AG08396 (cell line): ENCODE measurements at regions not wholly inside any gene's neighbourhood (a gene's known extent, or its start where the extent isn't known, plus 50 kb on each side); places are given as distances from the start of the nearest gene placed in this dataset.
"Not testable (repeated sequence)": the region's sequence is repeated elsewhere in the genome, so short reads cannot be mapped to it uniquely, and the experiment has no call there.

Source experiments
- DNase-seq: peaks from one replicate; pipeline ENCODE4 v3.0.0; 2012; ENCODE audit warnings: low spot score, mixed read lengths

GRCh38 chr1:79773385-79773784 is 766.9 kb upstream of the ADGRL4 start:
- no peak for DNase-seq

DNA sequence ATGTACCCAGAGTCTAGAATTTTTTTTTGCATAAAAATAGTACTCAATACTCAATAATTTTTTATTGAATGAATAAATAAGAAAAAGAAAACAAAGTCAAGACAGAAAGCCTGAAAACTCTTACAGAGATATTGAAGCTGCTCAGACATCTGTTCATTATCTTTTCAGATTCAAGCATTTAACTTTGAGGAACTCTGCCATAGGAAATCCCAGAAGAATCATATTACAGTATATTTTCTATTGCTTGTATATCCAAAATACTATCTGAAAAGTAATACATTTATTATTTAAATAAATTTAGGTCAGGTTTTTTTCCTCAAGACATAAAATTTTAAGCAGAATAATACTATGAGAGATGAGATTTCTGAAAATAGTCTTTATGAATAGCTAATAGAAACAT is 755.9 kb upstream of the ADGRL4 start:
- DNase-seq, result no peak

DNA sequence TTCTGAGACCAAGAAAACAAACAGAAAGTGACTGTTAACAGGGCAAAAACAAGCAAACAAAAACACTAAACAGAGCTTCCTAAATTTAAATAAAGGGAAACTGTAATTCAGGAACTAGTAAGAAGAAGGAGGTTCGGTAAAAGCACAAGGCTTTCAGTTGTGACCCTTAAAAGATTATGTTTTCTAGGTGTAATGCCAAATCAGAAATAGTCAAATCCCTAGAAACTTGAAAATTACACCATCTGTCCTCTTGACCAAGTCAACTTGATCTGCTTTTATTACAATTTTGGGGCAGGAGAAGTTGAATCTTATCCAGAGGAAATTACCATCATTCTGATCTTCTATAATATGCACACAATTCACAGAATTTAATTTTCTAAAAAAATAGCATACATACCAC is 754.0 kb upstream of the ADGRL4 start:
- no peak for DNase-seq

GRCh38 chr1:79749607-79750006 is 743.1 kb upstream of the ADGRL4 start:
- no peak for DNase-seq

GRCh38 chr1:79745929-79746328 is 739.4 kb upstream of the ADGRL4 start:
- no peak for DNase-seq

GRCh38 chr1:79744746-79745145 is 738.2 kb upstream of the ADGRL4 start:
- DNase-seq, result no peak

GRCh38 chr1:79741720-79742421 is 735.3 kb upstream of the ADGRL4 start:
- no peak for DNase-seq

DNA sequence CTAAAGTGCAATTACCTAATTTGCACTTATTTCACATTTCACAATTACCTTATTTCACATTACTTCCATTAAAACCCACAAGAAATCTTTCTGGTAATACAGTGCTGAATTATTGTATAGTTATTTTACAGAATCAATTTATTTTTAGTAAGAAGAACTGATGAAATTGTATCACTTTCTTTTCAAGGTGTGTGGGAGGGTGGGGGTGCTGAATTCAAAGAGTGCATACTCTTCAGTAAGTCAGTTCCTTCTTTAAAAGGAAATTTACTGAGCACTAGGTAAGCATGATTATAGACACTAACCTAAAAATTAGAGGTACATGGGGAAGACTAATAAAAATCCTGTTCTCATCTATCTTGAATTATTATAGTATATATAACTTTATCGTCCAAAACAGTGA is 731.6 kb upstream of the ADGRL4 start:
- DNase-seq, result no peak

GRCh38 chr1:79737193-79737592 is 730.7 kb upstream of the ADGRL4 start:
- DNase-seq, result no peak

DNA sequence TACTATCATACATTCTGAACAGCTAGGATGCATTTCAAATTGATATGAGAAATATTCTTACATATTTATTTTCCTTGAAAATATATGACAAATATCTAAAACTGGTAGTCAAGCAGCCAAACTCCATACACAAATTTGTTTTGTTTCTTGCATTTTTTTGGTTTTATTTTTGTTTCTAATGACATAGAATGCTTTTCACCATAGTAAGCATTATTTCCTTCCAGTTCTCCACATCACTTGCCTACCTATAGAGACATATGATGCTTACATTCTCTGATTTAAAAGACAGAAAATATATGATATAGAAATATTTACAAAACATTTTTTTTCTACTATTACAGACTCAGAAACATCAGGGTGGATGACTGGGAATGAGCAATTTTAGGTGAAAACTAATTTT is 726.4 kb upstream of the ADGRL4 start:
- DNase-seq, result no peak

GRCh38 chr1:79726911-79727310 is 720.4 kb upstream of the ADGRL4 start:
- DNase-seq, result no peak

GRCh38 chr1:79726321-79726720 is 719.8 kb upstream of the ADGRL4 start:
- no peak for DNase-seq

- DNase-seq, result no peak
These were observed 709.9 kb upstream of the ADGRL4 start for GRCh38 chr1:79716447-79716846.

DNA sequence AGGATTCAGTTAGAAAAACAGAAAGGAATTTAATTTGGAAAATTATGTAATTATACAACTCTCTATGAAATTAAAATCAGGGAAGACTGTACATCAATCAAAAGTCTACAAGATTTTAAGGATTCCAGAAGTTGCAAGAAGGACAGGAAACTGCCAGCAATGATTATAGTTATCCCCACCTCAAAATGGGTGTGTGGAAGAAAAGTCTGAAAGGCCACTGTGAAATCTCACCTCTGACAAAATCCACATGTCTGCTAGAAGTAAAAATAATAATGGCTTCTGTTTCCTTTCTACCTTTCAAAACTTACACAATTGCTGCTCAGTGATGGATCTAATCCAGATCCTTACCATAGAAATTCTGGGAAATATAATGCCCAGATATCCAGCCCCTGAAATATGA is 708.1 kb upstream of the ADGRL4 start:
- DNase-seq, result no peak

DNA sequence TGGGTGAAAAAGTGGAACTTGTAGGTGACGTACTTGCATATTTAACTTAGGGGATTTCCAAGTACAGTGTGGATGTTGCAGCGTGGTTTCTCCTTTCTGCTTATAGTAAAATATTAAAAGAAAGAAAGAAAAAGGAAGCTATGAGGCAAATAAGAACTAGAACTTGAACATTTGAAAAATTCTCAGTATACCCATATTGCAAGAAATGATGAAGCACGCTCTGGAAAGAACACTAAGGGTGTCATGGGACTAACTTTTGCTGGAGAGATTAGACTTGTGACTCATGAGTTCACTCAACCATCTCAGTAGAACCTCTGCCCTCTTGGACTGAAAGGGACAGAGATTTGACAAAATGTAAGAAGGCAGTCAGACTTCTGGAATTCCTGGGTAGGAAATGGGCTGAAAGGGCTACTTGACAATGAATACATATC is 704.5 kb upstream of the ADGRL4 start:
- DNase-seq, result no peak

DNA sequence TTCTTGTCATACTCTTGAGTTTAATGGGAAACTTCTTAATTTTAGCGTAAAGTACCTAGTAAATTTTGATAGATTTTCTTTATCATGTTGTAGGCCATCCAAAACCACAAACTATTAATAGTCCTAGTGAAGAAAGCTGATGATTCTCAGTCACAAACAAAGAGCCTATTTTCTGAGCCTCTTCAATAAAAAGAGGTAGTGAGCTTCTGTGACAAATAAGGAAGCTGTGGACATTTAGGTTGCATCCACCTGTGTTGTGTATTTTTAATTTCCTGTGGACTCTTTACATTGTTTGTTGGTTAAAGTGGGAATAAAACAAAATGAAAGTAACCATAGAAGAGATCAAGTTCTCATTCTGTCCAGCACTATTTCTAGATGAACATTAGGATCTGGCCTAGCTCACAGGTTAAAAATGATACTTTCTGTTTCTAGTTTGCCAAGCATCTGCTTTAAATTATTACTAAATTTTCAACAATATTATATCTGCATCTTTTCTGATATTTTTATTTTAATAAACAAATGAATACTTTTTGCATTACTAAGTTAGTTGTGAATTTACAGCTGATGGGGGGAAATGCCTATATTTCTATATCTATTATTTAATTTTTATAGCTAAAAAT is 702.2 kb upstream of the ADGRL4 start:
- DNase-seq, result no peak

GRCh38 chr1:79705218-79705617 is 698.7 kb upstream of the ADGRL4 start:
- no peak for DNase-seq

DNA sequence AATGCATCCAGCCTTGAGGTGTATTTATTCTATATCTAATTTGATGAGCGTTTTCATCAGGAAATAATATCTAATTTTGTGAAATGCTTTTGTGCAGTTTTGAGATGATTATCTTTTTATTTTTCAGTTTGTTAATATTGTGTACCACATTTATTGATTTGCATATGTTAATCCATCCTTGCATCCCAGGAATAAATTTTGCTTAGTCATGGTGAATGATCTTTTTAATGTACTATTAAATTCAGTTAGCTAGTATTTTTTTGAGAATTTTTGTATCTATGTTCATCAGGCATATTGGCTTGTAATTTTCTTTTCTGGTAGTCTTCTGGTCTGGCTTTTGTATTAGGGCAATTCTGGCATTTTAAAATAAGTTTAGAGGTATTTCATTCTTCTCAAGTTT is 697.5 kb upstream of the ADGRL4 start:
- DNase-seq, result no peak

- not testable (repeated sequence) for DNase-seq
These were observed 695.9 kb upstream of the ADGRL4 start for GRCh38 chr1:79702336-79702999.

DNA sequence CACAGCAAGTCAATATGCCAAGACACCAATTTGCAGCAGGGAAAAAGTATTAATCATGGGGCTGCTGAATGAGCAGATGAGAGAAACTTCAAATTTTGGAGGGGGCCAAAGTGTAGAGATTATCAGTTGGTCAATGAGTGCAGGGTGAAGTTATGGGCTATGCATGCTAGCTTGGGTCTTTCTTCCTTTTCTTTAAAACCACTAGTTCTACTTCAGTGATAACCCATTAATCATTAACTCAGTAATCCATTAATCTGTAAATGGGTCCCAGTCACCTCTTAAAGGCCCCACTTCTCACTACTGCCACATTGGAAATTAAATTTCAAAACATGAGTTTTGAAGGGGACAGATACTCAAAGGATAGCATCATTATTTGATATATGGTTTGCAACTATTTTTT is 688.6 kb upstream of the ADGRL4 start:
- no peak for DNase-seq

DNA sequence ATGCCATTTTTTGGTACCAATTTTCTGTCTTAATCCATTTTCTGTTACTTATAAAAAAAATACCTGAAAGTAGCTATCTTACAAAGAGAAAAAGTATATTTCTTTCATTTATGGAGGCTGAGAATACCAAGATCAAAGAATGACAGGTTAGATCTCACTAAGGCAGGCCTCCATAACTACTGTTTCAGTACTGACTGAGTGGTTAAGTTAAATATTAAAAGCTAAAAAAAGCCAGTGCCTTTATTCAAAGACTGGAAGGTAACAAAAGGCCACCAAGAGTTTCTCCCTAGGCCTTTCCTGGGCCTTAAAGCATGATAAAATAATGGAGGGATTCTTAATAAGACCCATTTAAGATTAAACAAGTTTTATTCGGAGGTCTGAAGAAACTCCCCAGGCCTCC is 687.7 kb upstream of the ADGRL4 start:
- no peak for DNase-seq

DNA sequence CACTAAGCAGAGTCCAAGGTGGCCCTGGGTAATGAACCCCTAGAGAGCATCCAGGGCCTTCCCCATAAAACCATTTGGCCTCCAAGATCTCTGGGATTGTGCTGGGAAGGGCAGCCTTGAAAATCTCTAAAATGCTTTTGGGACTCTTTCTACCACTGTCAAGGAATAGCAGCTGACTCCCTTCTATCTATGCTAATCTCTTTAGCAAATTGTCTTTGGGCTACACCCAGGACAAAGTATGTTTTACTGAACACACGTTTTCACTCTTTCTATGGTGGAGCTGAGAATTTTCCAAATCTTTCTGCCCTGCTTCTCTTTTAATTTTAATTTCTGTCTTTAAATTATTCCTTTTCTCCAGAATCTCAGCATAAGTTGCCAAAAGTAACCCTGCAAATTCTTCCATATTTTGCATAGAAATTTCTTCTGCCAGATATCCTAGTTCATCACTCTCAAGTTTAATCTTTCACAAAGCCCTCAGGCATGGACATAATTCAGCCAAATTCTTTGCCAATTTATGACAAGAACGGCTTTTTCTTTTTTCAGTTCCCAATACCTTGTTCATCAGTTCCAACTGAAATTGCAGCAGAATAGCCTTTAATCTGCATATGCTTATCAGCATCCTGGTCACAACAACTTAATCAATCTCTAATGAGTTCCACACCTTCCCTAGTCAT is 687.0 kb upstream of the ADGRL4 start:
- no peak for DNase-seq

DNA sequence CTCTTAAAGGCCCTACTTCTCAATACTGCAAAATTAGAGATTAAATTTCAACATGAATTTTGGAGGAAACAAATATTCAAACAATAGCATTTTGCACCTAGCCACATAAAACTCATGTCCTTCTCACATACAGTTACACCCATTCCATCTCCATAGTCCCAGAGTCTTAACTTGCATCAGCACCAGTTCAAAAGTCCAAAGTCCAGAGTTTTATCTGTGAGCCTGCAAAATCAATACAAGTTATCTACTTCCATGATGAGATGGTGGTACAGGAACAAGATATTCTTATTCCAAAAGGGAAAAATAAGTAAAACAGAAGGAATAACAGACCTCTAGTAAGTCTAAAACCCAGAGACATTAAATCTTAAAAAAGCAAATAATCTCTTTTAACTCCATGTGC is 686.0 kb upstream of the ADGRL4 start:
- DNase-seq, result no peak
